Medulla oblongata (tissue), 1 donor: ENCODE measurements at regions not wholly inside any gene's neighbourhood (a gene's known extent, or its start where the extent isn't known, plus 50 kb on each side); places are given as distances from the start of the nearest gene placed in this dataset.

Experiments
- DNase-seq: peaks from one replicate; pipeline ENCODE4 v3.0.0-alpha.2; 2015; ENCODE audit errors: extremely low spot score

DNA sequence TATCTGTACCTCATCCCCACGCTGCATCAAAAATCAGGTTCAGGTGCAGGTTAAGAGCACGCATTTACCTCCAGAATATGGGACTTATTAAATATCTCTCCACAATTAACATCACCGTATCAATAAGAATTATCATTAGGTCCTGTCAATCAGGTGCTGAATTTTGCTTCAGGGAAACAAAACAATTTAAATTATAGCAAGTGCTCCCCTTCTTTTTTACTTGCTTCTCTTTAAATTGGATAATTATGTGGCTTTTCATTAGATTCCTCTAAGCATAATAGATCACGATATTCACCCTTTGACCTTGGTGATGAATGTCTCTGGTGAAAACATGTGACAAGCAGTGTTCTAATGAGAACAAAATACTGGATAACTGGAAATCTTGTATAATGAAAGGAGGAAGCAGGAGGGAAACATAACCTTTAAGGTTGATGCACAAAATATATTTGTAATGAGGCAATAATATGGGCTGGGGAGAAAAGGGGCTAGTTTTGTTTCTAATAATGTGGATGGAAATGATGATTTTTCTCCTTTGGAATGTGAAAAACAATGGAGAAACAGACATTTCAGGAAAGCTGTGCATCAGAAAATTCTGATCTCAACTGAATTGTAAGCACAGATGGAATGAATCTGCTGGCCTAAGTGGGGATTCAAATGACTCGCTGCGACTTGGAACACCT, 166.9 kb downstream of the SNX10 start:
- DNase-seq, result no peak

DNA sequence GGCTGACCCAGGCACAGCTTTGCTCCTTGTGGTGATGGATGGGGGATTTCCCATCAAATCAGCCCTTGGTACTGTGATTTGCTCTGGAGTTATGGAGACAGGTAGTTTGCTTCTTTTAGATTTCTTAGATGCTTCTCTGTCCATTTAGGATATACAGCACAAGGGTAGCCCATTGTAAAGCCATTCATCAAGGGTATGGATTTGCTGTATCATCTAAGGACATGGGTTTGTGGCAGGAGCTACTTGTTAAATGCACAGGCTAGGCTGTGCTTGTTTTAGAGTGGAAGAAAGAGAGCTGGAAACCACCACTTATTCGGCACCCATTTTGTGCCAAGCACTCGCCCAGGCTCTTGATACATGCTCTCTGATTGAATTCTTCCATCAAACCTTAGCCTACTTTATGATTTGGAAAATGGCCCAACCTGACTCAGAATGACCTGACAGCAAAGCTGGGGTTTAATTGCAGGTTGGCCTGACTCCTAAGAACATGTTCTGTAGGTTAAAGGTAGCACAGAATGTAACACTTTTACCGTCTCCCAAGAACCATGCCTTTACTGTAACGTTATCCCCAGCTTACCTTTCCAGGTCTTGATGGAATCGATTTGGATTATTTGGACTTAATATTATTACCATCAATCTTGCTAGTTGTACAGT, 168.0 kb downstream of the SNX10 start:
- no peak for DNase-seq

DNA sequence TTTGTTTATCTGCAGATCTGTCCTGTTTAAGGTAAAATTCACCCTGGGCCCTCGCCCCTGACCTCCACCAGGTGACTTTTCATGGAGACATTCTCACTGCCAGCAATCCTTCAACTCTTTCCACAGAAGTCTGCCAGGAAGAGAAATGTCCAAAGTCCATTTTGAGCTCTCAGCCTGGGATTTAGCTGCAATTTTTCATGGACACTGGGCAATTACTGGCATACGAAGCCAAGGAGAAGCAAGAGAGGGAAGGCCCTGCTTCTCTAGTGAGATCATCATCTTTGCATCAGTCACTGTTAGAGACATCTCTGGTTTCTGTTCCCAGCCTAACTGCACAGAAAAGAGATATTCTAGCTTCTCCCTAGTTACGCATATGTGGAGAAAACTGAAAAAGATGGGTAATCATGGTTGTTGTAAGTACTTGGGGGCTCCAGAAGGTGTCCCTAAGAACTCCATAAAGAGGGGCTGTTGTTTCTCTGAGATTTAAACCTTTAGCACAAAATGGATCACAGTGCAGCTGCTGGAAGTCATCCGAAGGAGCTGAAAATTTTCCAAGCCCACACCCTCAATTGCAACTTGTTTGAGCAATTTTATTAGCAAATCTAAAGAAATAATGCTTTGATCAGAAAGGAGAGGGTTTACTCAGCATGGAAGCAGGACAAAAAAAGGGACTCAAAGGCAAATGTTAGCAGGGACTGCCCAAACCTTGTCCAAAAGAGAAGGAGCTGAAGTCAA, 168.9 kb downstream of the SNX10 start:
- no peak for DNase-seq

DNA sequence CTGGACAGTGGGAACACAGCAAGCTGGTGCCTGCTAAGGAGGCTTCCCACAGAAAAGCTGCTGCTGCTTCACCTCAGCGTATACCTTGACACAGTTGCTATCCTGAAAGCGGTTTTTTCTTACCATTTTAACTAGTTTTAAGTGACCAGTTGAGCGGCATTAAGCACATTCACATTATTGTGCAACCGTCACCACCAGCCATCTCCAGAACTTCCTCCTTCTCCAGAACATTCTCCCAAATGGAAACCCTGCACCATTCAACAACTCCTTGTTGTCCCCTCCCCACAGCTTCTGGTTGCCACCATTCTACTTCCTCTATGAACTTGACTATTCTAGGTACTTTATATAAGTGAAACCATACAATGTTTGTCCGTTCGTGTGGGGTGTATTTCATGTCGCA, 169.9 kb downstream of the SNX10 start:
- no peak for DNase-seq

DNA sequence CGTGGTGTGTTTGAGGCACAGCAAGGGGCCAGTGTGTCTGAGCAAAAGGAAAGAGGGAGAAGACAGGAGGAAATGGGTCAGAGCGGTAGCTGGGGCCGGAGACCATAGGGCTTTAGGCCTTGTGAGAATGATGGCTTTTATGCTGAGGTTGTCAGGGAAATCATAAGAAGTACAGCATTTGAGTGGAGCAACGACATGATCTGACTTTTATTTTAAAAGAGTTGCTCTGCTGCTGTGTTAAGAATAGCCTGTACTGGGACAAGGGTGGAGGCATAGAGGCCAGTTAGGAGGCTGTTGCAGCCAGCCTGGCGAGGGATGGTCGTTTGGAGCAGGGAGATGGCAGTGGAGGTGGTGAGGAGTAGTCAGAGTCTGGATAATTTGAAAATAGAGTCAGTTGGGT, 174.3 kb downstream of the SNX10 start:
- DNase-seq, result no peak

DNA sequence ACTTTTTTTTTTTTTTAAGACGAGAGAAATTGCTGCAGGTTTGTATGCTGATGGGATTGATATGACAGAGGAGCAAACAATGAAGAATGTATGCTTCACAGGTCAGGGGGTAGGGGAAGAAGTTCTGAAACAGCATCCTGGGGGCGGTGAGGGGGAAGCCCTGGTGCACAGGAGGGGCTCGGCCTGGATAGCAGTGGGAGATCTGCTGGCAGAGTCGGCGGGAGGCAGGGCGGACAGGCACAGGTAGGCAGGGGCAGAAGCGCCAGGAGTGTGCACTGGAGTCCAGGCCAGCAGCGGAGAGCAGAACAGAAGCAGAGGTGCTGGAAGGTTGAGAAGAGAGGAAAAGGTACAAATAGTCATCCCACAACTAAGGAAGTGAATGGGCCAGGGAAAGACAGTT, 175.4 kb downstream of the SNX10 start:
- DNase-seq, result no peak

DNA sequence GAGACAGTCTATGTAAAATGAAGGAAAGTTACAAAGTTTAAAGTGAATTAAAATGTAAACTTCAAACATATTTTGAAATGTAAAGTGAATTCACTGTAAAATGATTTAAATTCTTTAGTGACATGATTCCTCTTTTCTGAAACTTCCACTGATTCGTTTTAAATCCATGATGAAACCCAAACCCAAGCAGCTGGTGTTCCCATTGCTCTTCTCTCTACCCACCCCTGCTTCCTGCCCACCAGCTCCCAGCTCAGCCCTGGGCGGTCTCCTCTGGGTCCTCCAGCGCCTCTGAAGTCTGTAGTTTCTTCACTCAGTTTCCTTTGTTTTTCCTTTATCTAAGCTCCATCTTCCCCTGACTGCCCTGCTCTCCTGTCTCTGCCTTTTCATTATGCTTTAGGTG, 175.9 kb downstream of the SNX10 start:
- DNase-seq, result no peak

DNA sequence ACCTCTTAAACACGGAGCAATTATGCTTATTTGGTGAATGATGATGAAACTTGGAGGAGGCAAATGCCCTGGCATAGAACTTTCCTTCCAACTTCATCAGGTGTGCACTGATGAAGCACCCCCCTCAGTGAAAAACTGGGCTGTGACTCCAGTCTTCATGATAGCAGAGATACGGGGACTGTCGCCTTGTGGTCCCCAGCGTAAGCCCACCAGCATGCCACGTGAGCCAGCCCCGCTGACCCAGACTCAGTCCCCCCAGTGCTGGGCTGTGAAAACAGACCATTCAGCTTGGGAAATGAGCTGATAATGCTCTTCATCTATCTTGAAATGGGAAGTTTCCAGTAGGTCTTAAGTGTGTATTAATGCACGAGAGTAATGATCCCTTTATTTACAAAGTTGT, 177.0 kb downstream of the SNX10 start:
- DNase-seq, result no peak

DNA sequence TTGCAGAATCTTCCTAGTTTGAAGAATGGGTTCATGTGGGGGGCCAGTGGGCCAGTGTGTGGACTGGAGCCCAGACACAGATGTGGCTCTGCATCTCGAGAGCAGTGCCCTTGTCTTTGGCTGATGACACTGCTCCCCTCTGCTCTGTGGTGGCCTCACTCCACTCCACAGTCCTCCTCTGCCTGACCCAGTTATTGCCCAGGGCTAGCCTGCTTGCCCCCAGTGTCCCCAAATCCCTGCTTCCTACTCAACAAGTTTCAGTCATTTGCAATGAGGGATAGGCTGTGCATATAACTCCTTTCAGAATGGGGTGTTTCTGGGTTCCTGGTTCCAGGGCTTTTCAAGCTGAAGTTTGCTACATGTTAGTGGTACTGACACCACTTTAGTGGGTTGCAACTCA, 177.5 kb downstream of the SNX10 start:
- DNase-seq, result no peak

DNA sequence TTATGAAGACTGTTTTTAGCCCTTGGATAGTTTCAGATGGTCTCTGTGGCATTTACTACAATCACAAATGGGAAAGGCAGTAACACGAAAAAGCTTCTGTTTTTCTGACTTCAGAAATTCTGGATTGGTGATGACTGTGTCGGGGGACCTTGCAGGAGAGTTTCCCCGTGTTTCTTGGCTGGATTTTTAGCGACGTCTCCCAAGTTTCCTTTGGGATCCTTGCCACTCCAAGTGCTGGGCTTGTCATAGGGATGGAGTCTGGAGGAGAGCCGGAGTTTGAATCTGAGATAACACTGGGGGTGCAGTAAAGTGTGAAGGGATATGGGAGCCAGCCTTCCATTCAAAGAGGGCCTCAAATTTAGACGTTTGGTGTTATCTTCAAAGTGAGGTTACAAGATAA, 179.0 kb downstream of the SNX10 start:
- no peak for DNase-seq

DNA sequence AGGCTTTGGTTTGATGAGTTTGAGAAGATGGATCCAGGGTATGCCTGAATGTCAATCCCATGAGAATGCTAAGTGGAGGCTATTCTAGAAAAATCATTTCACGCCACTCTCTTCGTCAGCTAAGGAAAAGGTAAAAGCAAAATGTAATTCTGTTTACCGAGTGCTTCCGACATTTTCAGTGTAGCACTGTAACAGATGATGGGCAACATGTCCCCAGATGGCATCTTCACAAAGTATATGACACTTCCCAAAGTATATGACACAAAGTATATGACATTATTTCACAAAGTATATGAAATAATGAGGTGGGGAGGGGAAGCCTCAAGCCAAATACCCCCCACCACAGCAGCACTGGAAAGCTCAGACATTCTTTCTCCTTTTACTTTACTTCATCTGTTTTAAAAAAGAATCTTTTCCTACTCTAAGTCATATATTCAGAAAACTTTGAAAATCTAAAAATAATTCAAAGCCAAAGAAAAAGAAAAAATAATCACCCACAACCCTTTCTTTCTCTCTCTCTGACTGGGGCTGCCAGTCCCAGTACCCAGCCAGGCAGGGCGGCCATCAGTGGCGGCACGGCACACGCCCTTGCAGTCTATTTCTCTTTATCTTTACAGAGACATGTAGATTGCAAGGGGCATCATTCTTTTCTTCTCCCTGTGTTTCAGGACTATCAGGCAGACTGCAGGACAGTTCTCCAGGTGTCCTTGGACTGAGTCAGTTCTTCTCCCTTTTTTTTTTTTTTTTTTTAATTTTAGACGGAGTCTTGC, 179.8 kb downstream of the SNX10 start:
- no peak for DNase-seq

DNA sequence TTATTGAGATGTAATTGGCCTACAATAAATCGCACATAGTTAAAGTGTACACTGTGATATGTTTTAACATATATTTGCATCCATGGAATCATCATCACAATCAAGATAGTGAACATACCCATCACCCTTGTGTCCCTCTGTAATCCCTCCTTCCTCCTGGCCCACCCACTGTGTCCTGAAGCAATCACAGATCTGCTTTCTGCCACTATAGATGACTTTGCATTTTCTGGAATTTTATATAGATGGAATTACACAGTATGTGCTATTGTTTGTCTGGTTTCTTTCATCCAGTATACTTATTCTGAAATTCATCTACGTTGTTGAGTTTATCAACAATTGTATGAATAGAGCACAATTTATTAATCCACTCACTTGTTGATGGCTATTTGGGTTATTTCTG, 181.3 kb downstream of the SNX10 start:
- no peak for DNase-seq

DNA sequence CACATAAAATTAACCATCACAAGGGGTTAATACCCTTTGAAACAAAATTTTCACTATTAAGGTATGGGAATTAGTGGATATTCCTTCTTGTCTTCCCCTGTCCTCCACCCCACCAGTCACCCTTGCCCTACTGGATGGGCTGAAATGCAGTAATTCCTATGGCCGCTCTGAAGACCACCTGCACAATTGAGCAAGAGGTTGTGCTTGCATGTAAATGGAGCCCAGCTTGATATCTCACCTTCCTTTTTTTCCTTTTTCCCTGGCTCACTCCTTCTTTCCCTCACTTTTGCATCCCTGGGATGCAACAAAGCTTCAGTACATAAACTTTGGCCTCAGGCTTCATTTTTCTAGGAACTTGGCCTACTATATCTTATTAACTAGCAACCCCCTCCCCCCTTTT, 184.6 kb downstream of the SNX10 start:
- no peak for DNase-seq

DNA sequence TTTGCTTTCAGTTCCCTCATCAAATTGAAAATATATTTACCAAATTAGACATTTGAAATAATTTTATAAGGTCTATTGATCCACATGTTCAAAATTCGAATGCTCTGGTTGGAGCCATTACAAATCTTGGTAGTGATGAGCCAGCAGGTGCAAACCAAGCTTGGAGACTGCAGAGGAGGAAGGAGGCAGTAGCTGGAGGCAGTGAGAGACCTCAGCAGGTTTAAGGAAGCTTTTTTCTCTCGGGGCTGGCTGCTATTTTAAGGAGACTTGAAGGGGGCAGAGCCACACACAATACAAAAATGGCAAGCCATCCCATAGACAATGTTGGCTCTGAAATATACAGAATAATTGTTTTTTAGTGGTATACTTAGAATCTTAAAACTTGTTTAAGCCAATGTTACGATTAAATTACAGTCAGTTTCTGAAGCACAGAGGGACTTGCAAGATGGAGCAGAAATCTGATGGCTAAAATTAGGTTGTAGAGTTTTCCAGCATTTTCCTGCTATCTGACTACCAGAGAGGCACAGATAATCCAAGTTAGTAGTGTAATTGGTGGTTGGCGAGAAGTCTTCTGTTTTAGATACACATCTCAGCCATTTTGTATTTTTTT, 185.8 kb downstream of the SNX10 start:
- DNase-seq, result no peak

DNA sequence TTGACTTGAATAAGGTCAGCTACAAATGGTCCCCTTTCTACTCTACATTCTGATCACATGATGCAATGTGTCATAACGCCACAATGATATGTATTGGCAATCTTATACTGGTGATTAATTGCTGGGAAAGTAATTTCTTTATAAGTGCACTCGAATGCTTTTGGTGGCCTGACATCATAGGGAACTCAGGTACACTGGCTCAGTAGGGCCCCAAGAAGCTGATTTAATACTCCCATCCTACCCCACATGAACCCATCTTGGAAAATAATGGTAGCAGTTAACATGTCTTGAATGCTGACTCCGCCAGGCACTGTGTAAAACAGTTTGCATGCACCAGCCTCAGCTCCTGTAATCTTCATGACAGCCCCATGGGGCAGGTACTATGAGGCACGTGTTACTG, 186.9 kb downstream of the SNX10 start:
- no peak for DNase-seq

DNA sequence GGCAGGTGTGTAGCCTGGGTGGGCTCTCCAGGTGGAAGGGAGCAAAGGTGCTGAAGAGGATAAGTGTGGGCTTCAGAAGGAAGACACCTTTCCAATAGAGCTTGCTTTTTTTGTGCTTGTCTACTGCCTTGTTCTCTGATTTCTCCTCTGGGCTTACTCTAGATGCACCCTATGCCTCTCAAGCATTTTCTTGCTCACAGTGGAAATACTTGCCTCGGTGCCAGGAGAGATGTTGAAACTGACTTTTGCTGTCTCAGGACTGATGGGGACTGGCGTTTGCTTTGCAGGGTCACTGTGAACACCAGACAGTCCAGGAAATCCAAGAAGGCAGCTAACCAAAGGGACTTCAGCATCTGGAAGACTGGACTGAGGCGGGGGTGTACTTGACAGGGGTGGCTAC, 187.9 kb downstream of the SNX10 start:
- no peak for DNase-seq

DNA sequence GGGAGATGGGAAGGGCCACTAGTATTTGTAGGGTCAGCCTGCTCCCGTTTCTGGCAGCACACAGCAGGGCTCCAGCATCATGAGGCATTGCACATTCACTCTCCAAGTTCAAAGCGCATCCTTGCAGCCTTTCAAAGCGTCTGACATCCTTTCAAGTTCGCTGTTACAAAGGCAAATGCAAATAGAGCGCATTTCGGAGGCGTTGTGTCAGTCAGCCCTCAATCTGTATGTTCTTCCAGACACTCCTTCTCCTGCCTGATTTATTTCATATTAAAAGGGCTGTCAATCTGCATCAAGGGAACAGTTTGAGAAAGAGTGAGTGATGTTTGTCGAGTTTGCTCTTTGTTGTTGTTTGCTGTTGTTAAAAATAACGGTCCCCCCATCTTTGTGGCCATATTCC, 188.5 kb downstream of the SNX10 start:
- DNase-seq, result no peak

DNA sequence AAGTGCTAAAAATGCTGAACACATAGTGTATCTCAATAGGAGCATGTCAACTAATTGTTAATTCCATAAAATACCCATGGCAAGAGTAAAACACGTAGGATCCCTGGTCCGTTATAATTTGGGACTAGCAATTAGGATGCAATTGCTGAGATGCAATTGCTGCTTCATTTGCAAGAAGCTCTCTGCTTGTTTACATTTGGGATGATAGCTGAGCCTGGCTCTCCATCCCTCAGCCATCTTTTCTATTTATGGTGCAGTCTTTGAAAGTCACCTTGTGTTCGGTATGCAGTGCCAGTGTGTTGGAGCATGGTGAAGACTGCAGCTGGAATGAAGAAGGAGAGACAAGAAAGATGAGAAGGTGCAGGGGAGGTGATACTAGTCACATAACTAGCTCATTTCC, 191.3 kb downstream of the SNX10 start:
- DNase-seq, result no peak

DNA sequence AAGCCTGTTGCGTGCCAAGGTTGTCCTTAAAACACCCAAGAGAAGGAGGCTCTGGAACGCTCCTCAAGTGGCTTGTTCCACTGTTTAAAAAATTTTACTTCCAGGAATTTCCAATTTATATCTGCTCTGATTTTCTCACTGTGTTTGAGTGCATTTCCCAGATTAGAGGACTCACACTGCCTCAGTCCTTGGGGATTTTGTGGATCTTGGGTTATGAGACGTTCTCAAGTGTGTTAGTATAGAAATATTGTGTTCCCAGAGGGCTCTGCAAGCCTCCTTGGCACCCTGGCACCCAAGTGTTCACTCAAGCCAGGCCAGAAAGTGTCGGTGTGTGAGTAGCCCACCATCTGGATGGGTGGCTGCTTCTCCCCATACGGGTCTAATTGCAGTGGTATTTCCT, 192.2 kb downstream of the SNX10 start:
- no peak for DNase-seq

DNA sequence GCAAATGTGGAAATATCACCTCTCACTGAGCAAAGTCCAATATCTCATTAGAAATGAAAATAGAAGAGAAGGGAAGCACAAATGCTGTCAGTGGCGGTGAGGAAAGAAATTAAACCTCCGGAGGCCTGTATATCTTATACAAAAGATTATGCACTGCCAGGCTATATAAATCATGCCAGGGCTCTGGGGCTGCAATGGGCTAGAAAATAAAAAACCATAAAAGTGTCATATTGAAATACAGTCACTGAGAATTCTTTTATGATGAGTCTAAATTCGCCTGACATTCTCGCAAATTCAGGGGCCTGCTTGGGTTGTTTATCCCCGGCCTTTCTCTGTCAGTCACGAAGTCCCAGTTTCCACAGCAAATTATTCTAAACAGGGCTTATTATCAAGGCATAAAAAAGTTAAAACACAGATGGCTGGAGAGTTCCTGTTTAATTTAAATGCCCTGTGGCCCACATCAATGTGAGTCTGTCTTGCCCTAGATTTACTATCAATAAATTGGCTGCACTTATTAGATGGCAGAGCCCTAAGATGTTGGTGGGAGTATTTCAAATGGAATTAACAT, 193.8 kb downstream of the SNX10 start:
- DNase-seq, result no peak

DNA sequence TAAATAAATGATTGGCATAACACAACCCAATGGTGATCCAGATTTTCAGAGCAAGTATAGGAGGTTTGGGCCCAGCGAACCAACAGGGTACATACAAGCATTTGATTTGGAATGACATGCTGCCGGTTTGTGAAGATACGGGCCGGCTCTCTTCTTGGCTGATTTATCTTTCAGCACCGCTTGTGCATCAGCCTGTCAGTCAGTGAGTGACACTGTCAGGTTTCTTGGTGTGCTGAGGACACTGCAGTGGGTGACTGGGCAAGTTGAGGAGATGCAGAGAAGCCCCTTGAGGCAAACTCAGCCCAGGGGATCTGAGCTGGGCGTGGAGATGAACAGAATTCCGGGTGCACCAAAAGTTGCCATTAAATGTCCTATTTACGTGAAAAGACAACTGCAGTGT, 194.5 kb downstream of the SNX10 start:
- DNase-seq, result no peak
